ENCODE measurements at regions not wholly inside any gene's neighbourhood (a gene's known extent, or its start where the extent isn't known, plus 50 kb on each side); places are given as distances from the start of the nearest gene placed in this dataset.

GRCh38 chr2:38474715-38475566 is 97.9 kb upstream of the ATL2 start:
- H3K36me3 Mint-ChIP-seq (ENCODE audit: low read depth), result peaks cover 5% of the 10 kb centered on the region
- TF ChIP-seq CTCF (IDR thresholded peaks at IDR 0.05), result no peak

DNA sequence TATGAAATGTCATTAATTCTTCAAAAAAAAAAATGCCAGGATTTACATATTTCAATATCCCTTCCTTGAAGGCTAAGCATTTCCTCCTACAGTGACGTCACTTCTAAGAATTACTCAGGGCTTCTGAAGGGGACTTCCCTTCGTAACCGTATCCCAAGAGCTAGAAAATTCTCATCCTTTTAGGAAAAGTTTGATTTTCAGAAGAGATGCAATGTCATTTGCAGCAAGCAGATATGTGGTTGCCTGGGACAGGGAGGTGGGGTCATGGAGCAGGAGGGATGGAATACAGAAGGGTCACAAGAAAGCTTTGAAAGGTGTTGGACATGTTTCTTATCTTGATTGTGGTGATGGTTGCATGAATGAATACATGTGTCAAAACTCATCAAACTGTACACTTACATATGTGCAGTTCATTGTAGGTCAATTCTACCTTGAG is 97.0 kb upstream of the ATL2 start:
- Mint-ChIP-seq H3K27ac (ENCODE audit: unreplicated experiment) (no peak overlapping the region), H3K4me1 (ENCODE audit: low read depth) (peaks cover 5% of the 10 kb centered on the region), H3K27me3 (ENCODE audit: low read depth) (peaks cover 14% of the 10 kb centered on the region), H3K36me3 (ENCODE audit: low read depth) (peaks cover 3% of the 10 kb centered on the region), H3K9me3 (ENCODE audit: low read depth) (no peaks in the 10 kb centered on the region), H3K4me3 (ENCODE audit: unreplicated experiment) (no peak overlapping the region)
- TF ChIP-seq CTCF (IDR thresholded peaks at IDR 0.05), result no peak
- DNase-seq (ENCODE audit: low spot score), result no peak

More at GRCh38 chr2:38474715-38475566, 97.9 kb upstream of the ATL2 start:
- peaks cover 2% of the 10 kb centered on the region for H3K9me3 Mint-ChIP-seq (ENCODE audit: low read depth)
- H3K4me3 Mint-ChIP-seq (ENCODE audit: unreplicated experiment), result no peak overlapping the region
- DNase-seq (ENCODE audit: low spot score), result no peak
- peaks cover 5% of the 10 kb centered on the region for H3K4me1 Mint-ChIP-seq (ENCODE audit: low read depth)
- no peak overlapping the region for H3K27ac Mint-ChIP-seq (ENCODE audit: unreplicated experiment)
- peaks cover 14% of the 10 kb centered on the region for H3K27me3 Mint-ChIP-seq (ENCODE audit: low read depth)

DNA sequence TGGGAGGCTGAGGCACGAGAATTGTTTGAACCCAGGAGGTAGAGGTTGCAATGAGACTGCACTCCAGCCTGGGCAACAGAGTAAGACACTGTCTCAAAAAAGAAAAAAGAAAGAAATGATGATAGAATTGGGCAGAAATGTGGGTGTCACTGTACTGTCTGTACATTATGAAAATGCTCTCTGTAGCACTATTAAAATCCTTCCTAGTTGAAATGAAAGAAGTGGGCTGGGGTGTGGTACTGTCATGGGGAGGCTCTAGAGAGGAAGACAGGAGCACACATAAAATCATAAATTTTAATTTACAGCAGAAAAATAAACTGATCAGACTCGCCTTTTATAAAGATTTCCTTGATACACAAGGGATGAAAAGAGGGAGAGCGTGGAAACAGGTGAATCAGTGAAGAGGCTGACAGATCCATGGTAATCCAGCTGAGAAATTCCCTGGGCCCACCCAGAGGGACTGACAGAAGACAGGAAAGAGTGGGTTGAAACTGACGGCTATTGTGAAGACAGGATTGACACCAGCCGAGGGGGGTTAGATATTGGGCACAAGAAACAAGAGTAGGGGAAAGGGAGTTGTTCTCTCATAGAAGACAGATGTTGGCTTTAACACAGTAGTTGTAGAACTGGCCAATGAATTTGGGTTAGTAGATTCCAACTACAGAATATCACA is 96.4 kb upstream of the ATL2 start:
- TF ChIP-seq CTCF (IDR thresholded peaks at IDR 0.05), result no peak
- DNase-seq (ENCODE audit: low spot score), result no peak
- no peaks in the 10 kb centered on the region for H3K9me3 Mint-ChIP-seq (ENCODE audit: low read depth)
- no peak overlapping the region for H3K27ac Mint-ChIP-seq (ENCODE audit: unreplicated experiment)
- peaks cover 14% of the 10 kb centered on the region for H3K27me3 Mint-ChIP-seq (ENCODE audit: low read depth)
- peaks cover 7% of the 10 kb centered on the region for H3K4me1 Mint-ChIP-seq (ENCODE audit: low read depth)
- no peaks in the 10 kb centered on the region for H3K36me3 Mint-ChIP-seq (ENCODE audit: low read depth)
- H3K4me3 Mint-ChIP-seq (ENCODE audit: unreplicated experiment), result no peak overlapping the region

DNA sequence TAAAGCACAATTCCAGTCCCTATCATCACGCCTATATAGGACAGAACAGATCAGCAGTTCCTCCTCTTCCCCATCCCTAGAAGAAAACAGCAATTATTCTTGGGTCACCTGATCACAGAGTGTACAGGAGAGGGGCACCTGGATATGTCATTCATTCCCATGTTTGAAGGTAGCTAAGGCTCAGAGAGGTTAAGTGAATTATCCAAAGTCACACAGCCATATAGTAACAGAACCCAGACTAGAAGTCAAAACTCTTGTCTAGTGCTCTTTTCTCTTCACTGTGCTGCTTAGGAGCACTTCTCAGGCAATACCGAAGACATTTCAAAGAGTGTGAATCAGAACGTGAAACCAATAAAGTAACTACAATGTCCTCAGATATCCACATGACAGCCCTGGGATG is 93.0 kb upstream of the ATL2 start:
- Mint-ChIP-seq H3K9me3 (ENCODE audit: low read depth) (no peaks in the 10 kb centered on the region), H3K4me3 (ENCODE audit: unreplicated experiment) (no peak overlapping the region)

More for the DNA sequence above, 93.0 kb upstream of the ATL2 start:
- TF ChIP-seq CTCF (IDR thresholded peaks at IDR 0.05), result no peak
- H3K27me3 Mint-ChIP-seq (ENCODE audit: low read depth), result peaks cover 16% of the 10 kb centered on the region
- no peaks in the 10 kb centered on the region for H3K36me3 Mint-ChIP-seq (ENCODE audit: low read depth)
- no peak for DNase-seq (ENCODE audit: low spot score)
- peaks cover 32% of the 10 kb centered on the region for H3K4me1 Mint-ChIP-seq (ENCODE audit: low read depth)
- no peak overlapping the region for H3K27ac Mint-ChIP-seq (ENCODE audit: unreplicated experiment)

All from chondrocyte (in vitro differentiated cells).